ENCODE measurements at regions not wholly inside any gene's neighbourhood (a gene's known extent, or its start where the extent isn't known, plus 50 kb on each side); places are given as distances from the start of the nearest gene placed in this dataset.
"Not testable (repeated sequence)": the region's sequence is repeated elsewhere in the genome, so short reads cannot be mapped to it uniquely, and the experiment has no call there.

GRCh38 chr16:16994831-16995230 lies 475.9 kb downstream of the XYLT1 start:
- DNase-seq: no peak
- WGBS, 2 donors: 83 to 88% methylated on average over 5 of the region's 5 CpGs
- Histone ChIP-seq H3K27me3 (no peaks in the 10 kb centered on the region), H3K4me1 (peaks cover 0 to 6% (median 0%) of the 10 kb centered on the region in 3 donors), H3K9me3 (no peaks in the 10 kb centered on the region), H3K36me3 (no peaks in the 10 kb centered on the region), H3K27ac (no peak overlapping the region), H3K4me3 (no peak overlapping the region)
- intact Hi-C loops (cut with DNase I): no loop called here
- TF ChIP-seq POLR2A (IDR thresholded peaks at IDR 0.05) (no peak), CTCF (IDR thresholded peaks at IDR 0.05) (no peak)

DNA sequence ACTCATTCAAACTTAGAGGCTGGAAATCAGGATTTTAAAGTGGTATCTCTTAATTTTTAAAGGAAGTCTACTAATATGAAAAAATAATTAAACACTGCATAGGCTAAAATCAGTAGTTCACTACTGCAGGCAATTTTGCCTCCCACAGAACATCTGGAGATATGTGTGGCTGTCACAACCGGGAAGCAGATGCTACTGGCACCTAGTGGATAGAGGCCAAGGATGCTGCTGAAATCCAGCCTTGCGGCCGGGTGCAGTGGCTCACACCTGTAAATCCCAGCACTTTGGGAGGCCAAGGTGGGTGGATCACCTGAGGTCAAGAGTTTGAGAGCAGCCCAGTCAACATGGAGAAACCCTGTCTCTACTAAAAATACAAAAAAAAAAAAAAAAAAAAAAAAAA lies 473.9 kb downstream of the XYLT1 start:
- Histone ChIP-seq H3K4me1 (peaks cover 0 to 6% (median 0%) of the 10 kb centered on the region in 3 donors), H3K27me3 (no peaks in the 10 kb centered on the region), H3K9me3 (no peaks in the 10 kb centered on the region), H3K36me3 (no peaks in the 10 kb centered on the region), H3K4me3 (no peak overlapping the region), H3K27ac (no peak overlapping the region)
- intact Hi-C loops (cut with DNase I): no loop called here
- no peak for DNase-seq
- WGBS, 2 donors: 58 to 81% methylated on average over 2 to 3 of the region's 3 CpGs
- TF ChIP-seq POLR2A (IDR thresholded peaks at IDR 0.05) (no peak), CTCF (IDR thresholded peaks at IDR 0.05) (no peak)

DNA sequence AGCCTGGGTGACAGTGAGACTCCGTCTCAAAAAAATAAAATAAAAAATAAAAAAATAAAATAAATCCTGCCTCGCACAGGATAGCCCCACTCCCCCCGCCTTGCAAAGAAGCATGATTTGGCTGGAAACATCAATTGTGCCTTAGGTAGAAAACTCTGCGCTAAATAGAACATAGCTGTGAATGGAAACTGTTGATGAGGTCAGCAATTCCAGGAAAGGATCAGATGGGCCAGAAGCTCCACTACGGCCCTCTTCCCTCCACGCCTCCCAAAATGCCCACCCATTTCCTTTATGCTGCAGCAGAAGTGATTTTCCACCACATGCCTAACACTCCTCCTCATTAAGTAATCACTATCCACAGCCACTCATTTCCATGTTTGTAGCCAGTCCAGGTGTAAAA lies 473.4 kb downstream of the XYLT1 start:
- H3K4me3 ChIP-seq: no peak overlapping the region
- intact Hi-C loops (cut with DNase I): no loop called here
- H3K36me3 ChIP-seq: no peaks in the 10 kb centered on the region
- 76 to 77% methylated on average over 6 of the region's 6 CpGs for WGBS, 2 donors
- TF ChIP-seq CTCF (IDR thresholded peaks at IDR 0.05): no peak
- TF ChIP-seq POLR2A (IDR thresholded peaks at IDR 0.05): no peak
- H3K9me3 ChIP-seq: no peaks in the 10 kb centered on the region
- no peak for DNase-seq
- no peaks in the 10 kb centered on the region for H3K27me3 ChIP-seq
- peaks cover 0 to 6% (median 0%) of the 10 kb centered on the region in 3 donors for H3K4me1 ChIP-seq
- no peak overlapping the region for H3K27ac ChIP-seq

DNA sequence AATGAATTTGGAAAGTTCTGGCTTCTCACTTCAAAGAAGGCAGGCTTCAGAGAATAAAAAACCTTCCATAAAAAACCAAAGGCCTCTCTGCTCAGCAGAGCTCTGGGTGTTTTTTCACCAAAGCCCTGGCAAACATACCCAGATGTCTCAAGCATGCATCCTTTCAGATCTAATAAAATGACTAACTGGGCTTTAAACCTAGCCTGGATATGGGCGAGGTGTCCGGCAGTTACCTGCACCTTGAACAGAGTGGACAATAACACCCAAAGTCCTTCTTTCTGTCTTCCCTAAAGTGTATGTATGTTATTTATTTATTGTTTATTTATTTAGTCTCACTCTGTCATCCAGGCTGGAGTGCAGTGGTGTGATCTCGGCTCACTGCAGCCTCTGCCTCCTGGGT lies 469.3 kb downstream of the XYLT1 start:
- Histone ChIP-seq H3K27me3 (no peaks in the 10 kb centered on the region), H3K4me3 (no peak overlapping the region), H3K27ac (no peak overlapping the region), H3K4me1 (no peaks in the 10 kb centered on the region), H3K36me3 (no peaks in the 10 kb centered on the region), H3K9me3 (no peaks in the 10 kb centered on the region)
- no peak for TF ChIP-seq POLR2A (IDR thresholded peaks at IDR 0.05)
- no peak for TF ChIP-seq CTCF (IDR thresholded peaks at IDR 0.05)
- no peak for DNase-seq
- intact Hi-C loops (cut with DNase I): no loop called here
- 87 to 89% methylated on average over 3 of the region's 3 CpGs for WGBS, 2 donors

- no peak for DNase-seq
- Histone ChIP-seq H3K27me3 (no peaks in the 10 kb centered on the region), H3K4me1 (no peaks in the 10 kb centered on the region), H3K9me3 (no peaks in the 10 kb centered on the region), H3K4me3 (no peak overlapping the region), H3K36me3 (no peaks in the 10 kb centered on the region), H3K27ac (no peak overlapping the region)
- no peak for TF ChIP-seq POLR2A (IDR thresholded peaks at IDR 0.05)
- intact Hi-C loops (cut with DNase I): no loop called here
- 81 to 95% methylated on average over 1 of the region's 1 CpG for WGBS, 2 donors
These were observed 468.2 kb downstream of the XYLT1 start for GRCh38 chr16:17002565-17002964.

- H3K9me3 ChIP-seq; H3K4me1 ChIP-seq; H3K27me3 ChIP-seq; DNase-seq; H3K27ac ChIP-seq; H3K4me3 ChIP-seq; H3K36me3 ChIP-seq; intact Hi-C loops (cut with DNase I): not testable (repeated sequence)
- 89 to 90% methylated on average over 1 of the region's 1 CpG for WGBS, 2 donors
These were observed 464.8 kb downstream of the XYLT1 start for GRCh38 chr16:17005963-17006362.

All from esophagus squamous epithelium (tissue), 5 donors.